Activated T-cell treated with anti-CD3 and anti-CD28 coated beads, Interleukin-2, amount 50 U/mL, for 24 hours (primary cell): ENCODE measurements at regions not wholly inside any gene's neighbourhood (a gene's known extent, or its start where the extent isn't known, plus 50 kb on each side); places are given as distances from the start of the nearest gene placed in this dataset.

Experiments
- DNase-seq: peaks from one replicate; pipeline ENCODE4 v3.0.0-alpha.2; 2020
- H3K27ac Mint-ChIP-seq: 2 replicates; pipeline ENCODE4 v1.8.0; 2020; ENCODE audit warnings: mild to moderate bottlenecking, mixed read lengths
- H3K27me3 Mint-ChIP-seq: 2 replicates; pipeline ENCODE4 v1.8.0; 2020; ENCODE audit warnings: mixed read lengths
- H3K36me3 Mint-ChIP-seq: 2 replicates; pipeline ENCODE4 v1.8.0; 2020; ENCODE audit warnings: low read depth, mixed read lengths
- H3K4me1 Mint-ChIP-seq: 2 replicates; pipeline ENCODE4 v1.8.0; 2020; ENCODE audit warnings: low read depth, mixed read lengths
- H3K4me3 Mint-ChIP-seq: 2 replicates; pipeline ENCODE4 v1.8.0; 2020; ENCODE audit warnings: mild to moderate bottlenecking, moderate library complexity, mixed read lengths
- H3K9me3 Mint-ChIP-seq: 2 replicates; pipeline ENCODE4 v1.8.0; 2020; ENCODE audit warnings: mixed read lengths

DNA sequence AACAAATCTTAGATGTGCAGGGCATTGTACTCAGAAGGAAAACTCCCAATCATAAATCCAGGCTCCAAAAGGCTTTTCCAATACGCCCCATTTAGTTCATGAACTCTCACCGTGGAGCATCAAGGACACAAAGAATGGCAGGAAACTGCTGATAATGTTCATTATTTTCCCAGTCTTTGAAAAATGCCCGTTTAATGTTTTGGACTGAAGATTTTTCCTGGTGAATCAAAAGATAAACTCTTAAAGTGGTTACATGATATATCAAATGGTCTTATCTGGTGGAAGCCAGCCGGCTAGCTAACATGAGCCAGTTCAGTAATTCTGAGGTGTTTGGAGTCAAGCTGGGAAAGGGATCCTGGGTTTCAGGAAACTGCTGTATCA lies 62.1 kb upstream of the AP1S2 start:
- no peak for DNase-seq
- no peaks in the 10 kb centered on the region for H3K9me3 Mint-ChIP-seq
- H3K27ac Mint-ChIP-seq: no peak overlapping the region
- peaks cover 69% of the 10 kb centered on the region for H3K27me3 Mint-ChIP-seq
- no peaks in the 10 kb centered on the region for H3K36me3 Mint-ChIP-seq
- peaks cover 2% of the 10 kb centered on the region for H3K4me1 Mint-ChIP-seq
- no peak overlapping the region for H3K4me3 Mint-ChIP-seq

DNA sequence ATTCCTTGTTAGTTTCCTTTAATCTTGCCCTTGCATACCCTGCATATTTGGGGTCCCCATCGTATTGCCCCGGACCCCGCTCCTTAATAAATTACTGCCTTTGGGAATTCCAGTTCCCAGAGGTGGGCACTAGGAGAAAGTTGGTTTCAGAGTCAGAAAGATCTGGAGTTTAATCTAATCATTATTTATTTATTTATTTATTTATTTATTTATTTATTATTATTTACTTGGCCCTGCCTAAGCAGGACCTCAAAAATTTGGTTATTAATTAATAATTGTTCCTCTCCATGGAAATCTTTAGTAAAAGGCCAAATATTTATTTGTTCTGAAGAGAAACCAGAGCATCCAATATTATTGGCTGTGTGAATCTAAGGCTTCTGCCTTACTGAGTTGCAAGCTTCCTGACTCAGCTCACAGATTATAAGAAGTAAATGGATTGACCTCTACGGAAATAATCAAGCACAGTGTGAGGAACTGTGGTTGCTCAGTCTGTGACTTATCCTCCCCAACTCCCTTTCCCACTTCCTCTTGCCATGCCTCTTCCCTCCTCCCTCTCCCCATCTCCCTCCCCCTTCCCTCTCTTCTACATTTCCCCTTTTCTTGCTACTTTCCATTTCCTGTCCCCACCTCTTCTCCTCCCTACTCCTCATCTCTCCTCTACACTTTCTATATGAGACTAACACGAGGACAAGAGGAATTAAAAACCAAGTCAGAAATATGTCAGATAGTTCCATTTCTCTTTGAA lies 61.5 kb upstream of the AP1S2 start:
- no peak for DNase-seq
- Mint-ChIP-seq H3K27me3 (peaks cover 70% of the 10 kb centered on the region), H3K4me1 (peaks cover 4% of the 10 kb centered on the region), H3K36me3 (no peaks in the 10 kb centered on the region), H3K27ac (no peak overlapping the region), H3K4me3 (no peak overlapping the region), H3K9me3 (no peaks in the 10 kb centered on the region)

DNA sequence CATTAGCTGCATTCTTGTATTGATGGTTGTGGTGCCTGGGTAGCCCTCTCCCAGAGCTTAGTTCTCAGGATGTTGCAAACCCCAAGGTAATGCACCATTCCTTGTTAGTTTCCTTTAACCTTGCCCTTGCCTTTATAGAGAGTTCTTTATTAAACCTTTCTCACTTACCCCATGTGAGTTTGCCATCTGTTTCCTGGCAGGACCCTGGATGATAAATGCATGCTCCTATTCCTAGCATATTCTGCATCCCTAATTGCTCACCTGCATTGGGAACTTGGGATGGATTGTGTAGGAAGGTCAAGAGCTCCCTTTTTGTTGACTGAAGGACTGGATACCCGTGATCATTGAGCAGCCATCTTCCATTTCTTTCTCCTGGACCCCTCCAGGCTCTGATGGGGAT lies 59.9 kb upstream of the AP1S2 start:
- no peak overlapping the region for H3K4me3 Mint-ChIP-seq
- no peak for DNase-seq
- H3K9me3 Mint-ChIP-seq: no peaks in the 10 kb centered on the region
- no peaks in the 10 kb centered on the region for H3K36me3 Mint-ChIP-seq
- peaks cover 4% of the 10 kb centered on the region for H3K4me1 Mint-ChIP-seq
- H3K27ac Mint-ChIP-seq: no peak overlapping the region
- peaks cover 72% of the 10 kb centered on the region for H3K27me3 Mint-ChIP-seq

GRCh38 chrX:15913146-15913545 lies 58.5 kb upstream of the AP1S2 start:
- H3K27ac Mint-ChIP-seq: no peak overlapping the region
- no peak overlapping the region for H3K4me3 Mint-ChIP-seq
- no peaks in the 10 kb centered on the region for H3K36me3 Mint-ChIP-seq
- no peak for DNase-seq
- peaks cover 68% of the 10 kb centered on the region for H3K27me3 Mint-ChIP-seq
- H3K4me1 Mint-ChIP-seq: peaks cover 4% of the 10 kb centered on the region
- H3K9me3 Mint-ChIP-seq: no peaks in the 10 kb centered on the region

DNA sequence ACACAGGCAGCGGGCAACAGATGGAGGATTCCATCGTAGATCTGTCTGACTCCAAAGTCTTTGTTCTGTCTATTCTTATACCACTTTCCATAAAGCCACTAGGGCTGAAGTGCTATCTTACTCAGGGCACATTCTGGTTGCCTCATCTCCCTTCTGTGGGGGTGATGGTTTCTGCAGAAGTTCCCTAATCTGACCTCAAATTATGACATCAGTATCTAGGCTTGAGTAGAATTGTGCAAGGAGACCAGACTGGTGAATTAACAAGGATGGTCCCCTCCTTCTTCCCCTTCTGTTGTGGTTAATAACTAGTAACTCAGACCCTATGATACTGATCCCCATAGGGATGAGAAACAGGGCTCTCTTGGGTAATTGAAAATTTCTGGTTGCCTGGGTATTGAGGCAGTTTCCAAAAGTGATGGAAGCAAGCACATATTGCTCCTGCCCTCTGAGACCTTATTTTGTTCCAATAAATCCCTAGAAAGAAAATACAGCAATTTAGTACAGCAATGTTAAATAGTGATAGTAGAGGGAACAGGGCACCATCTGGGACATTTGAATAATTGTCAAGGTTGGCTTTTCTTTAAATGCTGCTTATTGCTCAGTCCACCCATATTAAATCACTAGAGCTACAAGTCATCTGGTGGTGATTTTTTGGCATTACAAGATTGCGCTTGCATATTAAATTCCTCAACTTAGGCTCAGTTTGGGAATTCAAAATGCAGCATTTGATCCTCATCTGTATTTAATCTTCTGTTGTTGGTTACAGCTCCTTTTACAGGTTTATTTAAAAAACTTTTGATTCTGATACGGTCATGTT lies 57.3 kb upstream of the AP1S2 start:
- no peaks in the 10 kb centered on the region for H3K36me3 Mint-ChIP-seq
- no peak overlapping the region for H3K27ac Mint-ChIP-seq
- H3K9me3 Mint-ChIP-seq: no peaks in the 10 kb centered on the region
- DNase-seq: no peak
- peaks cover 62% of the 10 kb centered on the region for H3K27me3 Mint-ChIP-seq
- peaks cover 4% of the 10 kb centered on the region for H3K4me1 Mint-ChIP-seq
- no peak overlapping the region for H3K4me3 Mint-ChIP-seq

- H3K4me3 Mint-ChIP-seq: no peak overlapping the region
- peaks cover 58% of the 10 kb centered on the region for H3K27me3 Mint-ChIP-seq
- peaks cover 2% of the 10 kb centered on the region for H3K4me1 Mint-ChIP-seq
- H3K36me3 Mint-ChIP-seq: no peaks in the 10 kb centered on the region
- H3K9me3 Mint-ChIP-seq: no peaks in the 10 kb centered on the region
- DNase-seq: no peak
- H3K27ac Mint-ChIP-seq: no peak overlapping the region
These were observed 55.0 kb upstream of the AP1S2 start for GRCh38 chrX:15909605-15910004.

GRCh38 chrX:15908603-15909290 lies 54.1 kb upstream of the AP1S2 start:
- H3K36me3 Mint-ChIP-seq: no peaks in the 10 kb centered on the region
- no peak overlapping the region for H3K4me3 Mint-ChIP-seq
- peaks cover 52% of the 10 kb centered on the region for H3K27me3 Mint-ChIP-seq
- H3K9me3 Mint-ChIP-seq: no peaks in the 10 kb centered on the region
- H3K4me1 Mint-ChIP-seq: peaks cover 2% of the 10 kb centered on the region
- no peak for DNase-seq
- H3K27ac Mint-ChIP-seq: no peak overlapping the region

- Mint-ChIP-seq H3K27ac (no peak overlapping the region), H3K4me1 (peaks cover 2% of the 10 kb centered on the region), H3K27me3 (peaks cover 44% of the 10 kb centered on the region), H3K9me3 (peaks cover 6% of the 10 kb centered on the region), H3K36me3 (no peaks in the 10 kb centered on the region), H3K4me3 (no peak overlapping the region)
- no peak for DNase-seq
These were observed 51.7 kb upstream of the AP1S2 start for GRCh38 chrX:15906041-15906943.
